H1 (cell line): ENCODE measurements at regions not wholly inside any gene's neighbourhood (a gene's known extent, or its start where the extent isn't known, plus 50 kb on each side); places are given as distances from the start of the nearest gene placed in this dataset.

Experiments used
- CTCF ChIP-seq, 3 experiments: IDR thresholded peaks; 1 replicate in 2 of 3; 2 replicates in 1 of 3; pipeline versions ENCODE4 v1.5.1 to v1.6.1; 2011; ENCODE audit warnings: low read length in 3 of 3, mild to moderate bottlenecking in 3 of 3, inconsistent platforms in 2 of 3, low read depth in 1 of 3, moderate library complexity in 1 of 3; ENCODE audit not compliant: insufficient read depth in 1 of 3; ENCODE audit errors: control extremely low read depth in 1 of 3
- GABPA ChIP-seq: IDR thresholded peaks from 2 replicates; pipeline ENCODE4 v1.6.1; 2011; ENCODE audit warnings: mild to moderate bottlenecking, low read length, moderate library complexity, borderline replicate concordance; ENCODE audit not compliant: insufficient read depth
- HDAC2 ChIP-seq, 2 experiments: fragments of 300-600 bp in 1 of 2; sonication (generic) in 1 of 2; IDR thresholded peaks; 2 replicates each; pipeline ENCODE4 v1.6.1; 2011 to 2012; ENCODE audit warnings: low read depth in 2 of 2, low read length in 2 of 2, mild to moderate bottlenecking in 2 of 2, moderate library complexity in 2 of 2, borderline replicate concordance in 1 of 2, inconsistent platforms in 1 of 2
- POLR2A ChIP-seq, 2 experiments: IDR thresholded peaks; 1 replicate in 1 of 2; 2 replicates in 1 of 2; pipeline ENCODE4 v1.6.1; 2011; ENCODE audit warnings: low read depth in 2 of 2, low read length in 2 of 2, mild to moderate bottlenecking in 2 of 2; ENCODE audit errors: control extremely low read depth in 1 of 2
- POLR2AphosphoS5 ChIP-seq: IDR thresholded peaks from 2 replicates; pipeline ENCODE4 v1.6.1; 2011; ENCODE audit warnings: low read depth, low read length
- TAF1 ChIP-seq: IDR thresholded peaks from 2 replicates; pipeline ENCODE4 v1.6.1; 2011; ENCODE audit warnings: mild to moderate bottlenecking, low read depth, low read length

GRCh38 chr4:138671606-138672084, 343.9 kb upstream of the NOCT start:
- no peak for TF ChIP-seq POLR2AphosphoS5
- no peak for TF ChIP-seq POLR2A (IDR thresholded peaks at IDR 0.05; ENCODE audit: control extremely low read depth in 1 of 2, low read depth in 2 of 2, low read length in 2 of 2)
- TF ChIP-seq CTCF (IDR thresholded peaks at IDR 0.05; ENCODE audit: control extremely low read depth in 1 of 3, insufficient read depth in 1 of 3, low read depth in 1 of 3, low read length in 3 of 3): no peak
- TF ChIP-seq GABPA: no peak
- TF ChIP-seq HDAC2 (IDR thresholded peaks at IDR 0.05; ENCODE audit: borderline replicate concordance in 1 of 2, low read depth in 2 of 2, low read length in 2 of 2): no peak
- TF ChIP-seq TAF1: no peak
